K562 (cell line): ENCODE measurements at regions not wholly inside any gene's neighbourhood (a gene's known extent, or its start where the extent isn't known, plus 50 kb on each side); places are given as distances from the start of the nearest gene placed in this dataset.
"Not testable (repeated sequence)": the region's sequence is repeated elsewhere in the genome, so short reads cannot be mapped to it uniquely, and the experiment has no call there.

Source experiments
- ATAC-seq: fragments of 200-7000 bp; cut with Tn5 transposase; 3 replicates; pipeline ENCODE4 v1.9.1; 2020; ENCODE audit warnings: moderate library complexity
- BruUV-seq: library from RNA; stranded (reverse); fragments of 400-500 nt; replicated peaks from 2 replicates; lab custom pipeline; 2021; lab: Mats Ljungman, UMichigan
- CTCF ChIA-PET: fragments of 300-600 bp; formaldehyde crosslinking; extraction: SDS; loops from one replicate; lab custom pipeline; 2021; ENCODE audit warnings: low intra/inter-chr PET ratio; lab: Yijun Ruan, JAX
- POLR2A ChIA-PET: fragments of 300-600, 350-650 bp; sonication (Branson Sonifier 250); formaldehyde crosslinking; extraction: SDS; loops from one replicate; lab custom pipeline; 2021; ENCODE audit warnings: antibody characterized with exemption, inconsistent platforms; lab: Yijun Ruan, JAX
- DNase-seq, 4 experiments: peaks; one replicate each; pipeline versions ENCODE4 v3.0.0 to v3.0.0-alpha.2; 2011 to 2018; ENCODE audit warnings: low spot score in 3 of 4, mixed read lengths in 3 of 4; ENCODE audit errors: extremely low read depth in 1 of 4
- FAIRE-seq: peaks from 2 replicates; lab custom pipeline; 2011; peaks lifted over from hg19 to GRCh38; lab: Jason Lieb, UNC
- H2AFZ ChIP-seq: 2 replicates; pipeline ENCODE4 v1.6.0; 2011; ENCODE audit warnings: low read depth, low read length, control low read depth, inconsistent platforms
- H3K27ac ChIP-seq: fragments of 200-600 bp; 3 replicates; pipeline ENCODE4 v1.8.0; 2011; ENCODE audit warnings: low read depth, mild to moderate bottlenecking, control low read depth, inconsistent platforms, low read length, moderate library complexity, mixed read lengths; ENCODE audit errors: extremely low read depth
- H3K27me3 ChIP-seq, 2 experiments: fragments of 300-600 bp in 1 of 2; 2 replicates in 1 of 2; 3 replicates in 1 of 2; pipeline versions ENCODE4 v1.6.0 to v1.8.0; 2011; ENCODE audit warnings: inconsistent platforms in 2 of 2, low read length in 2 of 2, mild to moderate bottlenecking in 1 of 2, mixed read lengths in 1 of 2, moderate library complexity in 1 of 2; ENCODE audit not compliant: control insufficient read depth in 2 of 2, insufficient read depth in 2 of 2
- H3K36me3 ChIP-seq: fragments of 300-600 bp; 3 replicates; pipeline ENCODE4 v1.8.0; 2011; ENCODE audit warnings: mild to moderate bottlenecking, low read length, inconsistent platforms; ENCODE audit not compliant: control insufficient read depth, insufficient read depth
- H3K4me1 ChIP-seq, 2 experiments: fragments of 200-600 bp in 1 of 2; replicated peaks in 1 of 2; 2 replicates in 1 of 2; 3 replicates in 1 of 2; pipeline versions ENCODE4 v1.5.1 to v1.8.0; 2011; ENCODE audit warnings: inconsistent platforms in 2 of 2, low read length in 2 of 2, mild to moderate bottlenecking in 1 of 2, mixed read lengths in 1 of 2, moderate library complexity in 1 of 2; ENCODE audit not compliant: control insufficient read depth in 2 of 2, insufficient read depth in 2 of 2
- H3K4me2 ChIP-seq: 2 replicates; pipeline ENCODE4 v1.6.1; 2011; ENCODE audit warnings: low read length, control low read depth, inconsistent platforms, mixed read lengths; ENCODE audit not compliant: insufficient read depth
- H3K4me3 ChIP-seq: fragments of 200-600 bp; sonication (generic), shearing (Covaris generic); 2 replicates; pipeline ENCODE4 v1.5.1; 2016; ENCODE audit warnings: control low read depth, inconsistent platforms
- H3K79me2 ChIP-seq: fragments of 200-600 bp; 3 replicates; pipeline ENCODE4 v1.8.0; 2011; ENCODE audit warnings: low read length, inconsistent platforms; ENCODE audit not compliant: control insufficient read depth, insufficient read depth
- H3K9ac ChIP-seq, 2 experiments: 2 replicates each; pipeline versions ENCODE4 v1.6.0 to v1.6.1; 2011; ENCODE audit warnings: low read depth in 2 of 2, low read length in 2 of 2, control low read depth in 1 of 2, inconsistent platforms in 1 of 2, mild to moderate bottlenecking in 1 of 2, mixed read lengths in 1 of 2; ENCODE audit not compliant: insufficient read depth in 1 of 2
- H3K9me1 ChIP-seq: one replicate; pipeline ENCODE4 v1.6.0; 2011; ENCODE audit warnings: inconsistent platforms, mild to moderate bottlenecking, low read length, moderate library complexity; ENCODE audit not compliant: control insufficient read depth, insufficient read depth
- H3K9me3 ChIP-seq: replicated peaks from 2 replicates; pipeline ENCODE4 v1.5.1; 2011; ENCODE audit warnings: low read depth, low read length, inconsistent platforms; ENCODE audit not compliant: control insufficient read depth, insufficient read depth
- H4K20me1 ChIP-seq: replicated peaks from 2 replicates; pipeline ENCODE4 v1.6.1; 2011; ENCODE audit warnings: low read length, inconsistent platforms, mixed read lengths; ENCODE audit not compliant: control insufficient read depth, insufficient read depth
- WGBS: fragments of 100-300 bp; shearing (Covaris generic); methylation state at CpG from one replicate; pipeline ENCODE4 v1.1.6; 2016; ENCODE audit warnings: low coverage, mixed read lengths; ENCODE audit not compliant: insufficient coverage; ENCODE audit errors: missing lambda C conversion rate; 5-methylcytosine and 5-hydroxymethylcytosine counted together
- in situ Hi-C: fragments of 300-500 bp; cut with MboI; formaldehyde crosslinking; loops from 4 replicates; pipeline ENCODE4 v1.15.0; 2018; ENCODE audit warnings: inconsistent platforms, mixed read lengths
- intact Hi-C: fragments of 100-400 bp; cut with micrococcal nuclease; formaldehyde crosslinking; loops from 2 replicates; pipeline ENCODE4 v1.14.2; 2022

- DNase-seq, H3K27ac ChIP-seq, BruUV-seq: not testable (repeated sequence)
Observed at GRCh38 chr15:85258559-85259209, 121.7 kb upstream of the AKAP13 start.

GRCh38 chr15:85260526-85260925 lies 119.9 kb upstream of the AKAP13 start:
- FAIRE-seq, H3K9me3 ChIP-seq, H3K9ac ChIP-seq, BruUV-seq, H3K27ac ChIP-seq, CTCF ChIA-PET, H3K27me3 ChIP-seq, H3K36me3 ChIP-seq, in situ Hi-C loops, H2AFZ ChIP-seq, H3K4me2 ChIP-seq, H3K4me1 ChIP-seq, H3K9me1 ChIP-seq, intact Hi-C loops, H4K20me1 ChIP-seq, H3K79me2 ChIP-seq, DNase-seq, H3K4me3 ChIP-seq, POLR2A ChIA-PET: not testable (repeated sequence)
- ATAC-seq: peak; percentile 40
- WGBS: no CpG with 5 or more reads among the region's 17 CpGs

More at GRCh38 chr15:85258559-85259209, 121.7 kb upstream of the AKAP13 start:
- WGBS: 2% methylated on average over 7 of the region's 19 CpGs
- H3K27me3 ChIP-seq, H3K9me3 ChIP-seq, intact Hi-C loops, H2AFZ ChIP-seq, H3K9ac ChIP-seq, H3K4me2 ChIP-seq, POLR2A ChIA-PET, FAIRE-seq, H3K4me1 ChIP-seq, CTCF ChIA-PET, ATAC-seq, H3K79me2 ChIP-seq, in situ Hi-C loops, H4K20me1 ChIP-seq, H3K4me3 ChIP-seq, H3K9me1 ChIP-seq, H3K36me3 ChIP-seq: not testable (repeated sequence)

GRCh38 chr15:85262461-85263055 lies 117.8 kb upstream of the AKAP13 start:
- H3K36me3 ChIP-seq, H3K27ac ChIP-seq, H4K20me1 ChIP-seq, H3K9ac ChIP-seq, DNase-seq, H3K4me3 ChIP-seq, in situ Hi-C loops, H3K4me1 ChIP-seq, POLR2A ChIA-PET, FAIRE-seq, H3K79me2 ChIP-seq, intact Hi-C loops, H3K9me3 ChIP-seq, ATAC-seq, H3K4me2 ChIP-seq, H3K27me3 ChIP-seq, H2AFZ ChIP-seq, H3K9me1 ChIP-seq, BruUV-seq, CTCF ChIA-PET: not testable (repeated sequence)
- WGBS: 4% methylated on average over 9 of the region's 26 CpGs
